ENCODE measurements at regions not wholly inside any gene's neighbourhood (a gene's known extent, or its start where the extent isn't known, plus 50 kb on each side); places are given as distances from the start of the nearest gene placed in this dataset.

DNA sequence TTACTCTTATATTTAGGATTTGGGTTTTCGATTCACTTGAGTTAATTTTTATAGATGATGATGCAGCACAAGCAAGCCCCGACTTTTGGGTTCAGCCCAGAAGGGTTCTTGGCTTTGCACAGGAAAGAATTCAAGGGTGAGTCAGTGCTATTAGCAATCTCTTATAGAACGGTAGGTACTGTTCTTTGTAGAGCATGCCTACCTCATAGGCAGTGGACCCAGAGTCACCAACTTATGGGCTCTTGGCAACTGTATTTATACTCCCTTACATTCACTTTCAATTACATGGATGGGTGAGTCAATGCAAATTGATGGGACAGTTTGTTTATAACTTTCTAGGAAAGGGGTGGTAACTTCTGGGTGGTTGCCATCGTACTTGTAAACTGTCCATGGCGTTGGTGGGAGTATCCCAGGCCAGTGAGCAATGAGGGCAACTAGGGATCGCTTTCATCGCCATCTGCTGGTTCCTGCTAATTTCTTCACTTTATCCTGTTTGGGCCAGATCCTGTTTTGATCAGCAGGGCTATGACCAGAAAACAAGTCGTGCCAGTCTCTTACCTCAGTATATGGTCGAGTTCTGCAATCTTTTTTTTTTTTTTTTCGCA, 362.6 kb downstream of the CNTNAP4 start:
- Histone ChIP-seq H3K4me1 (ENCODE audit: insufficient read depth, low read length, poor library complexity, severe bottlenecking) (no peaks in the 10 kb centered on the region), H3K36me3 (ENCODE audit: insufficient read depth, low read length, poor library complexity, severe bottlenecking) (no peaks in the 10 kb centered on the region), H3K9me3 (ENCODE audit: low read depth, low read length, poor library complexity, severe bottlenecking) (no peaks in the 10 kb centered on the region), H3K27me3 (replicated peaks; ENCODE audit: insufficient read depth, low read depth, low read length, poor library complexity) (peaks cover 8% of the 10 kb centered on the region), H3K4me3 (ENCODE audit: low read depth, low read length, poor library complexity, severe bottlenecking) (no peak overlapping the region), H3K27ac (ENCODE audit: low read depth, low read length, poor library complexity, severe bottlenecking) (no peak overlapping the region)
- ChIA-PET CTCF (no interaction called here), POLR2A (ENCODE audit: low non-redundant PET) (no interaction called here)
- intact Hi-C loops (cut with micrococcal nuclease; ENCODE audit: unreplicated experiment): no loop called here
- BruUV-seq (replicated peaks): no TSS peak
- DNase-seq (ENCODE audit: low spot score): peak; percentile 42
- TF ChIP-seq CTCF (conservative IDR thresholded peaks at IDR 0.05; ENCODE audit: low read depth, low read length) (peak; percentile 53), EZH2 (IDR thresholded peaks at IDR 0.05; ENCODE audit: borderline replicate concordance, low read depth, low read length, poor library complexity, severe bottlenecking) (no peak)

- DNase-seq (ENCODE audit: low spot score): no peak
- POLR2A ChIA-PET (ENCODE audit: low non-redundant PET): no interaction called here
- CTCF ChIA-PET: no interaction called here
- Histone ChIP-seq H3K4me1 (ENCODE audit: insufficient read depth, low read length, poor library complexity, severe bottlenecking) (no peaks in the 10 kb centered on the region), H3K27ac (ENCODE audit: low read depth, low read length, poor library complexity, severe bottlenecking) (no peak overlapping the region), H3K27me3 (replicated peaks; ENCODE audit: insufficient read depth, low read depth, low read length, poor library complexity) (no peaks in the 10 kb centered on the region), H3K36me3 (ENCODE audit: insufficient read depth, low read length, poor library complexity, severe bottlenecking) (no peaks in the 10 kb centered on the region), H3K4me3 (ENCODE audit: low read depth, low read length, poor library complexity, severe bottlenecking) (no peak overlapping the region), H3K9me3 (ENCODE audit: low read depth, low read length, poor library complexity, severe bottlenecking) (no peaks in the 10 kb centered on the region)
- TF ChIP-seq EZH2 (IDR thresholded peaks at IDR 0.05; ENCODE audit: borderline replicate concordance, low read depth, low read length, poor library complexity, severe bottlenecking) (no peak), CTCF (conservative IDR thresholded peaks at IDR 0.05; ENCODE audit: low read depth, low read length) (no peak)
- BruUV-seq (replicated peaks): no TSS peak
- intact Hi-C loops (cut with micrococcal nuclease; ENCODE audit: unreplicated experiment): loop anchor here (5.0 kb wide), 2 partner anchors 848 to 863 kb away; no protein-coding TSS in a partner anchor
Observed at GRCh38 chr16:76650582-76650981, 373.4 kb downstream of the CNTNAP4 start.

DNA sequence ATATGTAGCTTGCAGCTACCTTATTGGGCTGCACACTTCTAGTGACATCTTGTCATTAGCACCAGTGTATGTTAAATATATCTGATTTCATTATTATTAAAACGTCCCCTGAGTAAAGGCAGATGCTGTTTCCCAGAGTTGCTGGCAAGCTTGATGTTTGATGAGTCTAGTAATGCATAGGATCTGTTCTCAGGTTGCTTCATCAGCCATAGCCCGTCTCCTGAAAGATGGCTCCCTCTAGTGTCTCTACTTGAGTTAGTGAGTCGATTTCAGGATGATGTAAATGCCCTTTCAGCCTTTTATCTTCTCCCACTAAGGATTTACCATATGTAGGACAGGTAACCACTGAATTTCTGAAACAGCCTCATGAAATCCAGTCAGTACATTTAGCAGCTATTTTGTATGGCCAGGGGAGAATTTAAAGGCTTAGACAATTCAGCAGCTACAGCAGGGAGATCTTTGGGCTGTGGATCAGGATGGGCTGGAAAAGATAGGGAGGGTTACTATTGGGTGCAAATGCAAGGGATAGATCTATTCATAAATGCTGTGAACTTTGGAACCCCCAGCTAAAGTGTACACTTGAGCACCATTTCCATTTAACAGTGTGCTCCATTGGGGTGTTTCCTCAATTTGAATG, 376.3 kb downstream of the CNTNAP4 start:
- no peaks in the 10 kb centered on the region for H3K27me3 ChIP-seq (replicated peaks; ENCODE audit: insufficient read depth, low read depth, low read length, poor library complexity)
- CTCF ChIA-PET: interaction anchor here (1.1 kb wide), 1 partner anchor 852 kb away, joined by 3 read pairs; no protein-coding TSS in a partner anchor
- no peak overlapping the region for H3K27ac ChIP-seq (ENCODE audit: low read depth, low read length, poor library complexity, severe bottlenecking)
- POLR2A ChIA-PET (ENCODE audit: low non-redundant PET): no interaction called here
- no peaks in the 10 kb centered on the region for H3K9me3 ChIP-seq (ENCODE audit: low read depth, low read length, poor library complexity, severe bottlenecking)
- peak; percentile 65 for DNase-seq (ENCODE audit: low spot score)
- H3K36me3 ChIP-seq (ENCODE audit: insufficient read depth, low read length, poor library complexity, severe bottlenecking): no peaks in the 10 kb centered on the region
- no TSS peak for BruUV-seq (replicated peaks)
- TF ChIP-seq CTCF (conservative IDR thresholded peaks at IDR 0.05; ENCODE audit: low read depth, low read length) (peak; percentile 64), EZH2 (IDR thresholded peaks at IDR 0.05; ENCODE audit: borderline replicate concordance, low read depth, low read length, poor library complexity, severe bottlenecking) (no peak)
- no peaks in the 10 kb centered on the region for H3K4me1 ChIP-seq (ENCODE audit: insufficient read depth, low read length, poor library complexity, severe bottlenecking)
- intact Hi-C loops (cut with micrococcal nuclease; ENCODE audit: unreplicated experiment): loop anchor here (5.0 kb wide), 2 partner anchors 851 to 866 kb away; no protein-coding TSS in a partner anchor
- H3K4me3 ChIP-seq (ENCODE audit: low read depth, low read length, poor library complexity, severe bottlenecking): no peak overlapping the region
